T-helper 17 cell (primary cell): ENCODE measurements at regions not wholly inside any gene's neighbourhood (a gene's known extent, or its start where the extent isn't known, plus 50 kb on each side); places are given as distances from the start of the nearest gene placed in this dataset.

ENCODE experiments used
- ATAC-seq: fragments of 150-1000 bp; cut with Tn5 transposase; 2 replicates; pipeline ENCODE4 v1.10.0; 2021; ENCODE audit warnings: mild to moderate bottlenecking, moderate library complexity
- DNase-seq, 3 donors: peaks; one replicate each; pipeline versions ENCODE4 v3.0.0 to v3.0.0-alpha.2; 2020 to 2021
- H3K9me3 ChIP-seq: one replicate; pipeline ENCODE4 v1.7.0; 2013; ENCODE audit warnings: low read length, mild to moderate bottlenecking; ENCODE audit not compliant: control insufficient read depth, poor library complexity, severe bottlenecking
- H3K27ac Mint-ChIP-seq: one replicate; pipeline ENCODE4 v1.8.0; 2022; ENCODE audit warnings: mild to moderate bottlenecking, moderate library complexity, mixed read lengths
- H3K27me3 Mint-ChIP-seq: one replicate; pipeline ENCODE4 v1.8.0; 2022; ENCODE audit warnings: mixed read lengths
- H3K36me3 Mint-ChIP-seq: one replicate; pipeline ENCODE4 v1.8.0; 2022; ENCODE audit warnings: low read depth, mixed read lengths
- H3K4me1 Mint-ChIP-seq: one replicate; pipeline ENCODE4 v1.8.0; 2022; ENCODE audit warnings: mild to moderate bottlenecking, mixed read lengths
- H3K4me3 Mint-ChIP-seq: one replicate; pipeline ENCODE4 v1.8.0; 2022; ENCODE audit warnings: mild to moderate bottlenecking, moderate library complexity, mixed read lengths

DNA sequence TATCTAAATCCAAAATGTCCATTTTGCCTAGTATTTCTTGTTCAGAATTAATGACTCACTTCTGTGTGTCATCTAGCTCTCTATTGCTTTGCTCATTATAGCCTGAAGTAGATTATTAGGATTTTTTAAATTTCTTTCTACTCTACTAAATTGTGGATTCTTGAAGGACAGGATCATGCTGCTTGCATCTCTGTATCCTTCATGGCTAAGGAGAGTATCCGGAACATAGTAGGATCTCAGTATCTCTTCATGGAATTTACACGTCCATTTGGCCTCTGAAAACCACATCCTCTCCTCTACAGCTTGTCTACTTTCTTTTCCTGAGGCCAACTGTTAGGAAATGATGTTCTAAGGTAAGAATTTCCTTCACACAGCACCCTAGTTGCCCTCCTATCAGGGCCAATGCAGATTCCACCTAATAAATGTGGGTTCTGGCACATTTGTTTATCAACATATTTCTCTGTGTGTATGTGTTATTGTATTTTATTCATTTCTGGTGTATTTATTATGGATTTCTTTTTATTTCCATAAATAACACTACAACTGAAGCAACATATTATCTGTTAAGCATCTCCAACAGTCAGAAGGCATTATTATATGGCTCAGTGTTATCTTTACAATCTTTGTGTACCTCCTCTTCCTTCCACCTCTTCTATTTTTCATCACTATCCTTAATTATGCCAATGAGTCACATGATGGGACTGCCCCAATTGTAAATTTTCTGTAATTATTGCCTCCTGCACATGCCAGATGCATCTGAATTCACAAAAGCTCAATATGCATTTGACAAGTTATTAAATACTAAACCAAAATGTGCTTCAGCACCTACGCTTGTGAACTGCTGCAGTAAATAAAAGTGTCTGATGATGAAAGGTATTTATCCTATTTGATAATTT, 557.8 kb upstream of the TLE4 start:
- DNase-seq (no peak), ATAC-seq (no peak)
- no peak overlapping the region for H3K27ac Mint-ChIP-seq
- no peaks in the 10 kb centered on the region for H3K36me3 Mint-ChIP-seq
- H3K4me1 Mint-ChIP-seq = no peaks in the 10 kb centered on the region
- H3K9me3 ChIP-seq = no peaks in the 10 kb centered on the region
- H3K27me3 Mint-ChIP-seq = no peaks in the 10 kb centered on the region
- H3K4me3 Mint-ChIP-seq = no peak overlapping the region

DNA sequence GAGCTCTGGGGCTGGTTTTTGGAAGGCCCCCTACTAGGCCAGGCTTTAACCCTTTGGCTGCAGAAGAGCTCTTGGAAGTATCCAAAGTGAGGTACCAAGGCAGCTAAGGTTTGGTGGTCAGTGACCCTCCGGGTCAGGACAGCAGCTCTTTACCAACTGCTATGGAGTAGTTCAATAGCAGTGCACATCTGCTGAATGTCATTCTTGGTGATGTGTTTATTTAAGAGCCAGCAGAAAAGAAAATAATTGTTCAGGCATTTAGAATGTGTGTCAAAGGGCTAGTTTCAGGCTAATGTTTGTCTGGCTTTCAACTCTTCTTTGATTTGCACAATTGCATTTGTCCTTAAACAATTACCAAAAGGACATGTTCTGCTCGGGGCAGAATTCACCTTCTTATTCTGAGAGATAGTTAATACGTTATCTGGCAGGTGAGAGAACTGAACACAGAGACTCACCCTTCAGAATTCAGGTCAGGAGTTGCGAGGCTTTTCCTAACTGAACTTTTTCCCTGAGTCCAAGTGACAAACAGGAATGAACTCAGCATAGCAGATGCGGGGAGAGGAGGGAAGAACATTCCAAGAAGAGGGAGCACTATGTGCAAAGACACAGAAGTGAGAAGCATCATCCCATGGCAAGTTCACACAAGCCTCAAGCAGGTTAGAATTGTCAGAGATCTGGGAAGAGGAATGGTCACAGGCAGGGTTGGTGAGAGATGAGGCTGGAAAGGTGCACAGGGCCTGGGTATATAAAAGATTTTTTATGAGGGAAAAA, 556.7 kb upstream of the TLE4 start:
- H3K9me3 ChIP-seq = no peaks in the 10 kb centered on the region
- ATAC-seq = no peak
- H3K4me1 Mint-ChIP-seq = no peaks in the 10 kb centered on the region

DNA sequence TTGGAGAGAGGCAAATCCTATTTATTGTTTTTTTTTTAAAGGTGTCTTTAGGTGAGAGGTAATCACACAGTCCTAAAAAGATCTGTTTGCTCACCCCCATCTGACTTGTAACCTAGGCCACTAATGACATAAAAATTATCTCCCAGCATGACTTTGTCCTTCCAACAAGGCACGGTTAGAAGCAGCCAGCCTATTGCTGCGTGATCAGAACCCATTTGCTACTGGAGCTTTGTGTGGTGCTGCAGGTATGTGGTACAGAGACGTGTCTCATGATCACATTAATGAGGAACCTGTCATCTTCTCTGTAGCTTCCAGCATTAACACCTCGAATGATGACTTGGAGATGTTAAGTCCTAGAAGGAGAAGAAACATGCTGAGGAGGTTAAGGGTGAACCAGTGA, 555.8 kb upstream of the TLE4 start:
- Mint-ChIP-seq H3K36me3 (no peaks in the 10 kb centered on the region), H3K27ac (no peak overlapping the region), H3K4me1 (no peaks in the 10 kb centered on the region), H3K27me3 (no peaks in the 10 kb centered on the region), H3K4me3 (no peak overlapping the region)
- H3K9me3 ChIP-seq = no peaks in the 10 kb centered on the region
- ATAC-seq (no peak), DNase-seq (no peak)

More for the DNA sequence above, 556.7 kb upstream of the TLE4 start:
- Mint-ChIP-seq H3K36me3 (no peaks in the 10 kb centered on the region), H3K27me3 (no peaks in the 10 kb centered on the region), H3K4me3 (no peak overlapping the region), H3K27ac (no peak overlapping the region)
- DNase-seq = no peak

DNA sequence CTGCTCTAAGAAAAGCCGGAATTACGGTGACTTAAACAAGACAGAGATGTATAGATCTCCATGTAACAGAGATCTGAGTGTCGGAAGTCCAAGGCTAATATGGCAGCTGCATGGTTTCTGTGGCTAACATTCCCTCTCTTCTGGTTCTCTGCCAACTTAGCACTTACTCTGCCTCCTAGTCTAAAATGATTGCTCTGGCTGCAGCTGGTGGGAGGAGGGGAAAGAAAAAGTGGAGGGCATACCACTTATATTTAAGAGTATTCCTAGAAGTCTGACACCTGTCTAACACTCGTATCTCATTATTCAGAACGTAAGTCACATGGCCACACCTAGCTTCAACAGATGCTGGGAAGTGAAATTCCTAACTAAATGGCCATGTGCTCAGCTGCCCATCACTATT, 551.5 kb upstream of the TLE4 start:
- Mint-ChIP-seq H3K4me1 (no peaks in the 10 kb centered on the region), H3K27me3 (no peaks in the 10 kb centered on the region), H3K27ac (no peak overlapping the region), H3K36me3 (no peaks in the 10 kb centered on the region), H3K4me3 (no peak overlapping the region)
- H3K9me3 ChIP-seq = no peaks in the 10 kb centered on the region
- no peak for DNase-seq
- no peak for ATAC-seq

DNA sequence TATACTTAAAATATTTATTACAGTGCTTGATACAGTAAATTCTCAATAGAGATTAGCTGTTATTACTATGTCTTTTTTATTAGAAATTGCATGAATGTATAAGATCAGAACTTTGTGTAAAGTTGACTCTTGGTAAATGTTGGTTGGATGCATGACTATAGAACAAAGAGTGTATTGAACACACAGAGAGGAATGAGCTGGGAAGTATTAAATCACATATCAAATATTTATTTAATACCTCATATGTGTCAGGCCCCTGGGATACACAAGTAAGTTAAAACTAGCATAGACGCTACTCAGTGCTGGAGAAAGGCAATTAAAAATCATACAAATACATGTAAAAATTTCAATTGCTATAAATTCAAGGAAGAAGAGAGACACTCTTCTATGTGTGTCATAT, 550.7 kb upstream of the TLE4 start:
- no peak for DNase-seq
- no peaks in the 10 kb centered on the region for H3K9me3 ChIP-seq
- Mint-ChIP-seq H3K4me1 (no peaks in the 10 kb centered on the region), H3K4me3 (no peak overlapping the region), H3K27me3 (no peaks in the 10 kb centered on the region), H3K36me3 (no peaks in the 10 kb centered on the region), H3K27ac (no peak overlapping the region)
- ATAC-seq = no peak

DNA sequence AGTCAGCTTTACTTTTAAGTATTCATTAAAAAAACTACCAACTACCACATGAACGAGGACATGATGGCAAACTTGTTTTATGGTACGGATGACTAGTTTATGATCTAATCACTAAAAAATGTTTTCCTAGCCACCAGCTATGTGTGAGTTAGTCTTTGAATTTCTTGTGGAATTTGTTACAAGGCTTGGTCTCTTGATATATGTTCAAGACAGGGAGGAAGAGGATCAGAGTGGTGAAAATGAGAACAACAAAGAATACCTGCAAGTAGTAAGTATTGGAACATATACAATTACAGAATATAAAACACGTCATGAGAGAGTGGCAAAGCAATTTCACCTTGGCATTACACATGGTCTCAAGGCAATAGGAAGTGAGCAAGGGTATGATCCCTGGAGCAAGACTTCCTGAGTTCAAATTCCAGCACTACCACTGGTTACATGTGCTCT, 548.6 kb upstream of the TLE4 start:
- Mint-ChIP-seq H3K4me1 (no peaks in the 10 kb centered on the region), H3K27me3 (no peaks in the 10 kb centered on the region), H3K36me3 (no peaks in the 10 kb centered on the region), H3K4me3 (no peak overlapping the region), H3K27ac (no peak overlapping the region)
- no peak for DNase-seq
- no peaks in the 10 kb centered on the region for H3K9me3 ChIP-seq
- ATAC-seq = no peak

DNA sequence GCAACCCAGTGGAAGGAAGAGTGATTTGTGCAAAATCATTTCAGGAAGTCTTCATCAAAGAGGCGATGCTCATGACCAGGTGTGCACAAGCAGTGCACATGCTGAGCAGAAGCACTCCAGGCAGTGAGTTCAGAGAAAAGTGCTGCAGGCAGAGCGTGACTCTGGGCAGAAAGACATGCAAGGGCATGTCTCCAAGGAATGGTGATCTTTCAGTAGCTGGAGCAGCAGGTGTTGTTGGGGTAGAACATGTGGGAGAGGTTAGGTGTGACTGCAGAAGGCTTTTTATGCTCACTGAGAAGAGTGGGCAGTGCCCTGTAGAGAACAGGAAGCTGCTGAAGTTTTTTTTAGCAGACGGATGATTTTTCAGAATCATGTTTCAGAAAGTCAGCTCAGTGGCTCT, 545.4 kb upstream of the TLE4 start:
- Mint-ChIP-seq H3K27me3 (no peaks in the 10 kb centered on the region), H3K4me1 (no peaks in the 10 kb centered on the region), H3K36me3 (no peaks in the 10 kb centered on the region), H3K27ac (no peak overlapping the region), H3K4me3 (no peak overlapping the region)
- ATAC-seq = no peak
- no peak for DNase-seq
- no peaks in the 10 kb centered on the region for H3K9me3 ChIP-seq

DNA sequence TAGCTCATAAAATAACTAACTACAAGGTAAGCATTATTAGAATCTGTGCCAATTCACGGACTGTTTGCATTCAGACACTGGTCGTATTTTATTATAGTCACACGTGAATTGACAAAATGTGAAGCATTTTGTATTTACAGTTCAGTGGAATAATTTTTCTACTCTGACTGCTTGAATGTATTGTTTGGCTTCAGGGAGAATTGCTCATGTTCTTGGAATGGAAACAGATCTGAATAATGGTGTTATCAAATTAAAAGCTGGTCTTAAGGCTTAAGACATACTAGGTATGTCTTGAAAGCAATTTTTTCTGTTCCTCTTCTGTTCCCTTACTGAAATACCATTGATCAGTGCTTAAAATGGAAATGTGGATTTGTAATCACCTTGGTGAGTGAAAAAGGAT, 543.7 kb upstream of the TLE4 start:
- Mint-ChIP-seq H3K4me1 (no peaks in the 10 kb centered on the region), H3K4me3 (no peak overlapping the region), H3K36me3 (no peaks in the 10 kb centered on the region), H3K27ac (no peak overlapping the region), H3K27me3 (no peaks in the 10 kb centered on the region)
- no peak for ATAC-seq
- H3K9me3 ChIP-seq = no peaks in the 10 kb centered on the region
- DNase-seq = no peak

DNA sequence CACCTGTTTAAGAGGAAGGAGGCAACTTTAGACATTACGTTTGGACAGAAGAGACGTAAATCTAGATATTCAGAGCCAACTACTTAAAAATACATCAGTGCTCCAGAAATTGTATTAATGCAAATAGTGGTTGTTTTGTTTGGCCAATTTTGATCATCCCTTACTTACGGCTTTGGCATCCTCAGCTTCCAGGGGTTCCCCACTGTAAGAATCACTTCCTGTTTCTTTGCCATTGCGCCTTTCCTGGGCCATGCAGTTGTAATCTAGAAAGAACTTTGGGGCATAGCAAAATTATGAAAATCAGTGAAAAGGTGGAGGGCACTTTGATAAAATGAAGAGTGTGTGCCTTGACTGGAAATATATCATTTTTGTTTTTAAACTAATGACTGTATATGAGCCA, 537.2 kb upstream of the TLE4 start:
- DNase-seq = no peak
- no peak overlapping the region for H3K4me3 Mint-ChIP-seq

DNA sequence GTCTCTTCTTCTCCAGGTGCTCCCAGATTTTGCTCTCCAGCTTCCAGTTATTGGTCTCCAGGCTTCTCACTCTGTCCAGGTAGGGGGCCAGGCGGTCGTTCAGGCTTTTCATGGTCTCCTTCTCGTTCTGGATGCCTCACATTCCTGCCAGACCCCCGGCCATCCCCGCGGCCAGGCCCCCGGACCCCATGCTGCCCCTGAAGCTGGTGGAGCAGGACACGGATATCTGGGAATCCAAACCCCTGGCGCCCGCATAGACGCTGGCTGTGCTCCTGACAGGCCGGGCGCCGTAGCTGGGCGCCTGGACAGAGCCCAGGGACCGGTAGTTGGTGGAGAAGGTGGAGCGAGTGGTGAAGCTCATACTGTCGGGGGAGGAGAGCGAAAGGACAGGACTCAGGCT, 534.4 kb upstream of the TLE4 start:
- H3K9me3 ChIP-seq = no peaks in the 10 kb centered on the region
- DNase-seq (no peak), ATAC-seq (no peak)
- Mint-ChIP-seq H3K27me3 (no peaks in the 10 kb centered on the region), H3K27ac (no peak overlapping the region), H3K4me3 (no peak overlapping the region), H3K36me3 (no peaks in the 10 kb centered on the region), H3K4me1 (no peaks in the 10 kb centered on the region)

More for the DNA sequence above, 537.2 kb upstream of the TLE4 start:
- Mint-ChIP-seq H3K4me1 (no peaks in the 10 kb centered on the region), H3K27ac (no peak overlapping the region), H3K27me3 (no peaks in the 10 kb centered on the region), H3K36me3 (no peaks in the 10 kb centered on the region)
- ATAC-seq = no peak
- no peaks in the 10 kb centered on the region for H3K9me3 ChIP-seq

DNA sequence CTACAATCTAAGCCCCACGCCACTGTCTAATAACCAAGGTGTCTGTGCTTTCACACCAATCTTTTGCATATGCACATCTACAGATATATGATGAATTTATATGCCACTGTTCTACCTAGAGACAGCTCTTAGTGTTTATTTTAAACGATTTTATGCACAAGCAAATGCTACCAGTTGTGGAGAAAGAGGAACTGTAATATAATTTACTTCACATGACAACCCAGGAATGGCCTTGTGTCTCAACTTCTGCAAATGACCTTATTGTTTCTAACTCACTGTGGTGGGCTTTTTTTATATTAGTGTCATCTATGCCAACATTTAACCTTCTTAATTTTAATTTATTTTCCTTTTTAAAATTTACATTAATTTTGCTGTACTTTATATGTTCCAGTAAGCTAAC, 531.1 kb upstream of the TLE4 start:
- DNase-seq (no peak), ATAC-seq (no peak)
- H3K9me3 ChIP-seq = no peaks in the 10 kb centered on the region
- Mint-ChIP-seq H3K36me3 (no peaks in the 10 kb centered on the region), H3K4me3 (no peak overlapping the region), H3K27ac (no peak overlapping the region), H3K4me1 (no peaks in the 10 kb centered on the region), H3K27me3 (no peaks in the 10 kb centered on the region)

DNA sequence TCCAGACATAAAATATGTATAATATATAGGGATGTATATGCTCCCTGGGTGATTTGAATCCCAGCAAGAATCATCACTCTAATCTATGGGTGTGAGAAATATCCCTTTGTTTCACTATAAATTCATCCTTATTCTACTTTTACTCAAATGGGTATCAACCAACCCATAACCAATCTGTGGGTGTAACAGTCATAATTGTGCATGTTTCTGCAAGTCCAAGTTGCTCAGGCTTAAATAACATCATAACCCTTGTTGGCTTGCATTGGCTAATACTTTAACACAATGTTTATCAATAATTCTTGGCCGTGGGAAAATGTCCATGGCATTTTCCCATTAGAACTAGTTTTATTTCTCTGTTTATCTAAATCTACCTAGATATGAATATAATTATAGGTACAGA, 530.5 kb upstream of the TLE4 start:
- H3K27ac Mint-ChIP-seq = no peak overlapping the region
- no peaks in the 10 kb centered on the region for H3K9me3 ChIP-seq
- no peaks in the 10 kb centered on the region for H3K4me1 Mint-ChIP-seq
- no peaks in the 10 kb centered on the region for H3K36me3 Mint-ChIP-seq
- DNase-seq (no peak), ATAC-seq (no peak)
- no peak overlapping the region for H3K4me3 Mint-ChIP-seq
- no peaks in the 10 kb centered on the region for H3K27me3 Mint-ChIP-seq

DNA sequence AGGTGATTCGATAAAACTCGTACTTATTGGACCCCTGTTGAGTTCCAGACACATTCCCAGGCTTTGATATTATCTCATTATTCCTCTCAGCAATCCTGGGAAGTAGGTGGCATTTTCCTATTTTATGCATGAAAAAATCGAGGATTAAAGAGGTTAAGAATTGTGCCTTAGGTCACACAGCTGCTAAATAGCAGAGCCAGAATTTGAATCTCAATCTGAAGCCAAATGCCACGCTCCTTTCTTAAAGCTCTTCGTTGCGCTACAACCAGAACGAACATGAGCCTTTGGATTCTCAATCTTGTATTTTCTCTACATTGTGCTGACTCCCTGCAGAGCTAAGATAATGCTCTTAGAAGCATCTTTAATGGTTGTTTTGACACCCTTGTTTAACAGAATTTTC, 527.8 kb upstream of the TLE4 start:
- no peaks in the 10 kb centered on the region for H3K4me1 Mint-ChIP-seq
- H3K36me3 Mint-ChIP-seq = no peaks in the 10 kb centered on the region
- H3K27me3 Mint-ChIP-seq = no peaks in the 10 kb centered on the region
- H3K27ac Mint-ChIP-seq = no peak overlapping the region
- no peak overlapping the region for H3K4me3 Mint-ChIP-seq
- no peaks in the 10 kb centered on the region for H3K9me3 ChIP-seq
- ATAC-seq (no peak), DNase-seq (no peak)

DNA sequence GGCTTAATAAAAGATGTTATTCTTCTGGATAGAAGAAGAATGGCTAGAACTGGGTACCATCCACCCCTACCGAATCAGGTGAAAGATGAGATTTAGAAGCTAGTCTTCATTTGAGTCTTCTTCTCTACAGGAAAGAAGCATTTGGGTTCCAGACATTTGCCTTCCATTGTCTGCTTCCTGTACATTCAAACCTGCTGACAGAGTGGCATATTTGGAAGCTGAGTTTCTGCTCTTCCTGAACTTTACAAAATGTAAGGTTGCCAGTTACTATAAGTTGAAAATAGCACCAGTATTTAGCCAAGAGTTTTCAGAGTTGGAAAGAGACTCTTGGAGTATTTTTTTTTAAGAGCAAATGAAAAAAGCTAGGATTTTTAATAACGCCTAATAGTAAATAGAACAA, 525.4 kb upstream of the TLE4 start:
- no peak for ATAC-seq

More for the DNA sequence above, 525.4 kb upstream of the TLE4 start:
- Mint-ChIP-seq H3K4me1 (no peaks in the 10 kb centered on the region), H3K27me3 (no peaks in the 10 kb centered on the region), H3K4me3 (no peak overlapping the region), H3K36me3 (no peaks in the 10 kb centered on the region), H3K27ac (no peak overlapping the region)
- no peaks in the 10 kb centered on the region for H3K9me3 ChIP-seq
- DNase-seq = no peak
